ENCODE measurements at regions not wholly inside any gene's neighbourhood (a gene's known extent, or its start where the extent isn't known, plus 50 kb on each side); places are given as distances from the start of the nearest gene placed in this dataset.

DNA sequence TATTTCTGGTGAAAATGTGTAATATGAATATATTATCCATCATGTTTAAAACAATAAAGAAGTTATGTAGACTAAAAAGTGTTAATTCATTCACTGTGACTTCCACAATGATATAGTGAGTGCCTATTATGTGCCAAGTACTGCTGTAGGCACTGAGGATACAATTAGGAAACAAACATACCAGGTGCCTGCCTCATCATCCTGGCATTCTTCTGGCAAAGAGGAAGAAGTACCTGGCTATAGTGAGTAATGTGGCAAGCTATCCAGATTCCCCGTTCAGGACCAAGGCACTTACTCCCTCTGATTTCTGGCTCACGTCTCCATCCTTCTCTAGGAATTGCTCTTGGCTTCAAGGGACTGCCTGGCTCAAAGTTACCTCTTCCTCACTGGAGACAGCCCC, 77.5 kb upstream of the CLMP start:
- H3K4me3 Mint-ChIP-seq (ENCODE audit: unreplicated experiment) = no peak overlapping the region
- H3K27ac Mint-ChIP-seq (ENCODE audit: unreplicated experiment) = no peak overlapping the region
- FAIRE-seq (no peak), DNase-seq (ENCODE audit: low read depth) (no peak)
- H3K36me3 Mint-ChIP-seq (ENCODE audit: low read depth, unreplicated experiment) = no peaks in the 10 kb centered on the region
- peaks cover 5% of the 10 kb centered on the region for H3K27me3 Mint-ChIP-seq (ENCODE audit: low read depth, unreplicated experiment)
- Histone ChIP-seq H3K4me1 (ENCODE audit: insufficient read depth, low read length) (no peaks in the 10 kb centered on the region), H3K9me3 (ENCODE audit: insufficient read depth, low read depth, low read length) (no peaks in the 10 kb centered on the region), H3K9ac (ENCODE audit: low read length) (no peak overlapping the region), H3K27me3 (ENCODE audit: insufficient read depth, low read length) (peaks cover 4% of the 10 kb centered on the region), H2AFZ (ENCODE audit: low read depth, low read length) (no peak overlapping the region), H3K4me3 (ENCODE audit: insufficient read depth, low read depth, low read length) (no peak overlapping the region), H4K20me1 (ENCODE audit: insufficient read depth, low read length) (no peaks in the 10 kb centered on the region), H3K4me2 (ENCODE audit: low read length) (no peak overlapping the region), H3K79me2 (ENCODE audit: insufficient read depth, low read length) (no peaks in the 10 kb centered on the region), H3K27ac (ENCODE audit: low read depth, low read length) (no peak overlapping the region), H3K36me3 (ENCODE audit: insufficient read depth, low read length) (no peaks in the 10 kb centered on the region)
- no peaks in the 10 kb centered on the region for H3K9me3 Mint-ChIP-seq (ENCODE audit: unreplicated experiment)
- H3K4me1 Mint-ChIP-seq (ENCODE audit: low read depth, unreplicated experiment) = peaks cover 2% of the 10 kb centered on the region
- TF ChIP-seq, protein P1, sequence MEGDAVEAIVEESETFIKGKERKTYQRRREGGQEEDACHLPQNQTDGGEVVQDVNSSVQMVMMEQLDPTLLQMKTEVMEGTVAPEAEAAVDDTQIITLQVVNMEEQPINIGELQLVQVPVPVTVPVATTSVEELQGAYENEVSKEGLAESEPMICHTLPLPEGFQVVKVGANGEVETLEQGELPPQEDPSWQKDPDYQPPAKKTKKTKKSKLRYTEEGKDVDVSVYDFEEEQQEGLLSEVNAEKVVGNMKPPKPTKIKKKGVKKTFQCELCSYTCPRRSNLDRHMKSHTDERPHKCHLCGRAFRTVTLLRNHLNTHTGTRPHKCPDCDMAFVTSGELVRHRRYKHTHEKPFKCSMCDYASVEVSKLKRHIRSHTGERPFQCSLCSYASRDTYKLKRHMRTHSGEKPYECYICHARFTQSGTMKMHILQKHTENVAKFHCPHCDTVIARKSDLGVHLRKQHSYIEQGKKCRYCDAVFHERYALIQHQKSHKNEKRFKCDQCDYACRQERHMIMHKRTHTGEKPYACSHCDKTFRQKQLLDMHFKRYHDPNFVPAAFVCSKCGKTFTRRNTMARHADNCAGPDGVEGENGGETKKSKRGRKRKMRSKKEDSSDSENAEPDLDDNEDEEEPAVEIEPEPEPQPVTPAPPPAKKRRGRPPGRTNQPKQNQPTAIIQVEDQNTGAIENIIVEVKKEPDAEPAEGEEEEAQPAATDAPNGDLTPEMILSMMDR (IDR thresholded peaks at IDR 0.05; ENCODE audit: insufficient read depth, low read depth, low read length) = no peak
- TF ChIP-seq EZH2 (IDR thresholded peaks at IDR 0.05; ENCODE audit: insufficient read depth, low read length) = no peak

DNA sequence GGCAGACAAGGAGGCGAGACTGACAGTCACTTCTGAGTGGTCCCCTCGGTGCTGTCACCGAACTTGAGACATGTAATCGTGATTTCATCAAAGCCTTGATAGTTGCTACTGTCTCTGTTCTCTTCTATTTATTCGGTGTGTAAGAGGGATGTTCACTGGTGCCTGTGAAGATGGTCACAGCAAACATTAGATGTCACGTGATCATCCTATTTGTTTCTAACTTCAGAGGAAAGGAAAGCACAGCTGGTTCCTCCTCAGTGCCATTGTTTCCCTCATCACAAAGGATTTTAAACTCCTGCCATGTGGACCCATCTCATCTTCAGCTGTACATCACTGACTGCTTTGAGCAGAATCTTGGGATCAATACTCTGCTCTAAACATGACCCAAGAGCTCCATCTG, 73.1 kb upstream of the CLMP start:
- Mint-ChIP-seq H3K36me3 (ENCODE audit: low read depth, unreplicated experiment) (no peaks in the 10 kb centered on the region), H3K27me3 (ENCODE audit: low read depth, unreplicated experiment) (peaks cover 22% of the 10 kb centered on the region), H3K4me3 (ENCODE audit: unreplicated experiment) (no peak overlapping the region), H3K27ac (ENCODE audit: unreplicated experiment) (no peak overlapping the region), H3K9me3 (ENCODE audit: unreplicated experiment) (no peaks in the 10 kb centered on the region), H3K4me1 (ENCODE audit: low read depth, unreplicated experiment) (peaks cover 8% of the 10 kb centered on the region)
- H3K9ac ChIP-seq (ENCODE audit: low read length) = no peak overlapping the region
- H2AFZ ChIP-seq (ENCODE audit: low read depth, low read length) = no peak overlapping the region
- peaks cover 8% of the 10 kb centered on the region for H3K27me3 ChIP-seq (ENCODE audit: insufficient read depth, low read length)
- H3K4me3 ChIP-seq (ENCODE audit: insufficient read depth, low read depth, low read length) = no peak overlapping the region
- no peaks in the 10 kb centered on the region for H3K36me3 ChIP-seq (ENCODE audit: insufficient read depth, low read length)
- H3K27ac ChIP-seq (ENCODE audit: low read depth, low read length) = no peak overlapping the region
- H3K4me2 ChIP-seq (ENCODE audit: low read length) = no peak overlapping the region
- H3K79me2 ChIP-seq (ENCODE audit: insufficient read depth, low read length) = no peaks in the 10 kb centered on the region
- no peaks in the 10 kb centered on the region for H3K9me3 ChIP-seq (ENCODE audit: insufficient read depth, low read depth, low read length)
- no peak for TF ChIP-seq EZH2 (IDR thresholded peaks at IDR 0.05; ENCODE audit: insufficient read depth, low read length)
- TF ChIP-seq, protein P1 (IDR thresholded peaks at IDR 0.05; ENCODE audit: insufficient read depth, low read depth, low read length) = no peak
- no peak for DNase-seq (ENCODE audit: low read depth)
- peaks cover 10% of the 10 kb centered on the region for H3K4me1 ChIP-seq (ENCODE audit: insufficient read depth, low read length)
- H4K20me1 ChIP-seq (ENCODE audit: insufficient read depth, low read length) = no peaks in the 10 kb centered on the region
- FAIRE-seq = no peak

DNA sequence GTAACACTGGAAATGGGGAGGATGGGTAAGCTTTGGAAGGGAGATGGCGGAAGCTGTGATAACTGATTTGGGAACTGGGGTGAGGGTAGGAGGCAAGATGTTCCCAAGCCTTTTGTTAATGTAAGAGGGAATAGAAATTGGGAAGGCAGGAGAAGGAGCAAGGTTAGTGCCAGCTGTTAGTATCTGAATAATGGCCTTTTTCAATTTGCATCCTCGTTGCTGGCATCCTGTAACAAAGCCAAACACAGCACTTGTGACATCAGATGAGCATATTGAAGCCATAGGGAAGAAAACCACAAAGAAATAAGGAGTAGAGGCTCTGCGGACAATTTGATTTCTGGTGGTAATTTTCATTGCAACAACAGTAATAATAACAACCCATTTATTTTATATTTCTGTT, 70.9 kb upstream of the CLMP start:
- Mint-ChIP-seq H3K4me1 (ENCODE audit: low read depth, unreplicated experiment) (peaks cover 8% of the 10 kb centered on the region), H3K4me3 (ENCODE audit: unreplicated experiment) (no peak overlapping the region), H3K36me3 (ENCODE audit: low read depth, unreplicated experiment) (no peaks in the 10 kb centered on the region), H3K27ac (ENCODE audit: unreplicated experiment) (no peak overlapping the region), H3K9me3 (ENCODE audit: unreplicated experiment) (no peaks in the 10 kb centered on the region), H3K27me3 (ENCODE audit: low read depth, unreplicated experiment) (peaks cover 22% of the 10 kb centered on the region)
- Histone ChIP-seq H3K27ac (ENCODE audit: low read depth, low read length) (no peak overlapping the region), H3K4me3 (ENCODE audit: insufficient read depth, low read depth, low read length) (no peak overlapping the region), H3K79me2 (ENCODE audit: insufficient read depth, low read length) (no peaks in the 10 kb centered on the region), H3K36me3 (ENCODE audit: insufficient read depth, low read length) (no peaks in the 10 kb centered on the region), H2AFZ (ENCODE audit: low read depth, low read length) (no peak overlapping the region), H3K27me3 (ENCODE audit: insufficient read depth, low read length) (peaks cover 5% of the 10 kb centered on the region), H3K9ac (ENCODE audit: low read length) (no peak overlapping the region), H3K4me1 (ENCODE audit: insufficient read depth, low read length) (peaks cover 17% of the 10 kb centered on the region), H3K4me2 (ENCODE audit: low read length) (peak overlapping the region; percentile 41), H3K9me3 (ENCODE audit: insufficient read depth, low read depth, low read length) (no peaks in the 10 kb centered on the region), H4K20me1 (ENCODE audit: insufficient read depth, low read length) (no peaks in the 10 kb centered on the region)
- TF ChIP-seq, protein P1 (IDR thresholded peaks at IDR 0.05; ENCODE audit: insufficient read depth, low read depth, low read length) = no peak
- TF ChIP-seq EZH2 (IDR thresholded peaks at IDR 0.05; ENCODE audit: insufficient read depth, low read length) = no peak
- DNase-seq (ENCODE audit: low read depth) (no peak), FAIRE-seq (no peak)

Measured in astrocyte (in vitro differentiated cells and primary cell).